Activated T-cell treated with anti-CD3 and anti-CD28 coated beads, Interleukin-2, amount 50 U/mL, for 4 hours (primary cell): ENCODE measurements at regions not wholly inside any gene's neighbourhood (a gene's known extent, or its start where the extent isn't known, plus 50 kb on each side); places are given as distances from the start of the nearest gene placed in this dataset.
"Not testable (repeated sequence)": the region's sequence is repeated elsewhere in the genome, so short reads cannot be mapped to it uniquely, and the experiment has no call there.

Experiments used
- ATAC-seq, 2 donors: fragments of 200-7000 bp; cut with Tn5 transposase; one replicate each; pipeline ENCODE4 v1.10.0; 2021
- DNase-seq: peaks from one replicate; pipeline ENCODE4 v3.0.0-alpha.2; 2020
- H3K27me3 Mint-ChIP-seq: one replicate; pipeline ENCODE4 v1.8.0; 2021; ENCODE audit warnings: low read depth, mixed read lengths
- H3K36me3 Mint-ChIP-seq: one replicate; pipeline ENCODE4 v1.8.0; 2022; ENCODE audit warnings: mixed read lengths; ENCODE audit not compliant: insufficient read depth
- H3K4me1 Mint-ChIP-seq: one replicate; pipeline ENCODE4 v1.8.0; 2021; ENCODE audit warnings: low read depth, mixed read lengths
- H3K4me3 Mint-ChIP-seq: one replicate; pipeline ENCODE4 v1.8.0; 2021; ENCODE audit warnings: mild to moderate bottlenecking, moderate library complexity, mixed read lengths
- H3K9me3 Mint-ChIP-seq: one replicate; pipeline ENCODE4 v1.8.0; 2021; ENCODE audit warnings: mixed read lengths

DNA sequence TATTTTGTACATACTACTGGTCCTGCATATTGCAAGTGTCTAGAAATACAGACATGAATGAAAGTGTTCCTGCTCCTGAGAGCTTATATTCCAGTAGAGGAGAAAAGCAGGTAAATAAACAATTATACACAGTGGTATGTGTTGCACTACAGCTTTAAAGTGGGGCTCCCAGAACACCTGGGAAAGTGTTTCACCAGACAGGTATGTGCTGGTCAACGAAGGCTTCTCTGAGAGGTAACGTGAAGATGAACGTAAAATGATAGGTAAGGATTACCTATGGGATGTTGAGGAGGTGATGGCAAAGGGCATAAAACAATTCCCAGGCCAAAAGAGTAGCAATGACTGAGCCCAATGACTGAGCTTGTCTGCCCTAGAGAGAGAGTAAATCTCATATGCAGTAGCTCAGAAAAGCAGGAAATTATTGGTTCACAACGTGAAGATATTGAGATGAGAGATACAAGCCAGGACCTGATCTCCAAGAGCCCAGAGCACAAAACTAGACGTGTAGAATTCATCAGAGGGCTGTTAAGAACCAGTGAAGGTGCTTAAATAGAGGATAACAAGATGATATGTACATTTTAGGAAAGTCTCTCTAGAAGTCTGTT is 459.1 kb upstream of the BCHE start:
- Mint-ChIP-seq H3K27me3 (no peaks in the 10 kb centered on the region), H3K36me3 (no peaks in the 10 kb centered on the region), H3K4me1 (no peaks in the 10 kb centered on the region), H3K4me3 (no peak overlapping the region), H3K9me3 (peaks cover 22% of the 10 kb centered on the region)
- DNase-seq (no peak), ATAC-seq (no peak)

DNA sequence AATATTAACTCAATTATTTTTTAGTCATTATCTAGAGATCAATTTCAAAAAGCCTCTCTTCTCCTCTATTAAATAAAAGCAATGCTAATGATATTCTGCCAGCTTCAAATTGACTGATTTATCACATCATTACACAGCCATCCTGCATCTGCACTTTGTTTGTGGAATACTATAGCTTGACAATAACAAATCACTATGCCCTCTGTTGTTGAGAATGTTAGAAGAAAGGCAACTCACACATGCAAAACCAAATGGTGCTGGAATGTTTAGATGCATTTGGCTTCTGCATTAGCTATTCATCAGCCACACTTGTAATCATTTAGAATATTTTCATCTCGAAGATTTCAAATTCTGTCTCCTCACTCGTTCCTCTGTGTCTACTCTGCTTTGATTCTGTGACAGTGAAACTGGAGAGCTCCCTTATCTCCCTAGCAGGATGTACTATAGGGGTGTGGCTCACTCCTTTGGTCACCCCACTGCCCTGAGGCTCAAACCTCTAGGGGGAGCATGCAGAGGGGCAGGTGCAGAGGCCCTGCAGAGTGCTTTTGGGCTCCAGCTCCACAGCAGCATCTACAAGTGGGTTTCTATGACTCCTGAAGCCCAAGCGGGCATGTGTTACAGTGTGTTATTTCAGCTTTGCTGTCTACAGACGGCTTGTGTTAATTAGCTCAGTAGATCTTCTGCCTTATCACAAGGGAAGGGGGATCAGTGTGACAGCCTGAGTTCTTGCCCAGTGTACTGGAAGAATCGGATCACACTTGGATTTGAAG is 454.1 kb upstream of the BCHE start:
- no peak overlapping the region for H3K4me3 Mint-ChIP-seq
- no peaks in the 10 kb centered on the region for H3K27me3 Mint-ChIP-seq
- H3K4me1 Mint-ChIP-seq: no peaks in the 10 kb centered on the region
- H3K9me3 Mint-ChIP-seq: peaks cover 12% of the 10 kb centered on the region
- ATAC-seq (no peak), DNase-seq (no peak)
- no peaks in the 10 kb centered on the region for H3K36me3 Mint-ChIP-seq

- Mint-ChIP-seq H3K27me3 (no peaks in the 10 kb centered on the region), H3K4me3 (no peak overlapping the region), H3K36me3 (no peaks in the 10 kb centered on the region), H3K4me1 (no peaks in the 10 kb centered on the region), H3K9me3 (peaks cover 11% of the 10 kb centered on the region)
- DNase-seq (no peak), ATAC-seq (no peak)
These were observed 447.8 kb upstream of the BCHE start for GRCh38 chr3:166285001-166285400.

DNA sequence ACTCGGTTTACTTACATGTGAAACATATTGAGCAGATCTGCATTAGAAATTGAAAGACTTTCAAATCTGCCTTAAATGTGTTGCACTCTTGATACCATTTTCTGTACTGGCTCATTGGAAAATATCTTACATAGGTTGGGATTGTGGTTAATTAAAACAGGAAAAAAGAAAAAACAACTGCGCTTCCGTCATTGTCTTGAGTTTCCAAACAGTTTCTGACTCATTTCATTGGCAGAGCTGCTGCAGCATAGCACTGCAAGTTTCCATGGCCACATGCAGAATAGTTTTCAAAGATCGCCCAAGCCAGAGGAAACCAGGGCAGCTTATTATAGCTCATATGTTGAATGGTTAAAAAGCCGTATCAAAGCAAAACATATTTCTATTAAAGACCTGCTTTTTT is 446.6 kb upstream of the BCHE start:
- Mint-ChIP-seq H3K4me3 (no peak overlapping the region), H3K4me1 (no peaks in the 10 kb centered on the region), H3K27me3 (no peaks in the 10 kb centered on the region), H3K9me3 (peaks cover 7% of the 10 kb centered on the region), H3K36me3 (no peaks in the 10 kb centered on the region)
- ATAC-seq (no peak), DNase-seq (no peak)

DNA sequence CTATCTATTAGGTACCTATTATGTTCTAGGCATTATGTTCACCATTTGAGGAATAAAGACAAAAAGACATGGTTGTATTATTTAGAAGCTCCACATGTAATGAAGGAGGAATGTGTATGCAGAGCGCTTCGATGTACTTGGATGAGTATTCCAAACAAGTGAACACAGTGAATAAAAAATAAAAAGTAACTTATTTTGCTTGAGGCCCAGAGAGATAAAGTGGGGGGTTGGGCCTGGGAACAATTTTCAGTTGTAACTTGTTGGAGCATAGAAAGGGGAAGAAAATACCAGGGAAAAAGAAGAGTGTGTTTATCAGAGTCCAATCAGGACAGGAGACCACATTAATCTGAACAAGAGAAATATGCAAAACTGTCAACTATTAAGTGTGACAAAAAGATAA is 445.7 kb upstream of the BCHE start:
- ATAC-seq (no peak), DNase-seq (no peak)
- no peaks in the 10 kb centered on the region for H3K27me3 Mint-ChIP-seq
- H3K9me3 Mint-ChIP-seq: peaks cover 8% of the 10 kb centered on the region
- no peak overlapping the region for H3K4me3 Mint-ChIP-seq
- H3K4me1 Mint-ChIP-seq: no peaks in the 10 kb centered on the region
- H3K36me3 Mint-ChIP-seq: no peaks in the 10 kb centered on the region

DNA sequence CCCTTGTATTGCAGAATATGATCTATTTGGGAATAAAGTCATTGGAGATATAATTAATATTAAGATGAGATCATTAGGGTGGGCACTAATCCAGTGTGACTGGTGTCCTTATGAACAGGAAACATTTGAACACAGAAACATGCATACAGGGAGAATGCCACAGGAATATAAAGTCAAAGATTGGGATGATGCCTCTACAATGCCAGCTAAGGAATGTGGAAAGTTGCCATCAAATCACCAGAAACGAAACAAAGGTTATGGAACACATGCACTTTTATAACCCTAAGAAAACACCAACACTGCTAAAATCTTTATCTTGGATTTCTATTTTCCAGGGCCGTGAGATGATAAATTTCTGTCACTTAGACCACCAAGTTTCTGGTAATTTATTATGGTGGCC is 442.4 kb upstream of the BCHE start:
- no peak for DNase-seq
- no peaks in the 10 kb centered on the region for H3K27me3 Mint-ChIP-seq
- H3K4me3 Mint-ChIP-seq: no peak overlapping the region
- no peaks in the 10 kb centered on the region for H3K4me1 Mint-ChIP-seq
- ATAC-seq: no peak
- no peaks in the 10 kb centered on the region for H3K36me3 Mint-ChIP-seq
- H3K9me3 Mint-ChIP-seq: peaks cover 8% of the 10 kb centered on the region

- Mint-ChIP-seq H3K4me1 (no peaks in the 10 kb centered on the region), H3K4me3 (no peak overlapping the region), H3K9me3 (peaks cover 7% of the 10 kb centered on the region), H3K27me3 (no peaks in the 10 kb centered on the region), H3K36me3 (no peaks in the 10 kb centered on the region)
- no peak for DNase-seq
- no peak for ATAC-seq
These were observed 437.8 kb upstream of the BCHE start for GRCh38 chr3:166275024-166275390.

GRCh38 chr3:166274351-166275023 is 437.3 kb upstream of the BCHE start:
- peaks cover 7% of the 10 kb centered on the region for H3K9me3 Mint-ChIP-seq
- DNase-seq: no peak
- H3K4me3 Mint-ChIP-seq: no peak overlapping the region

DNA sequence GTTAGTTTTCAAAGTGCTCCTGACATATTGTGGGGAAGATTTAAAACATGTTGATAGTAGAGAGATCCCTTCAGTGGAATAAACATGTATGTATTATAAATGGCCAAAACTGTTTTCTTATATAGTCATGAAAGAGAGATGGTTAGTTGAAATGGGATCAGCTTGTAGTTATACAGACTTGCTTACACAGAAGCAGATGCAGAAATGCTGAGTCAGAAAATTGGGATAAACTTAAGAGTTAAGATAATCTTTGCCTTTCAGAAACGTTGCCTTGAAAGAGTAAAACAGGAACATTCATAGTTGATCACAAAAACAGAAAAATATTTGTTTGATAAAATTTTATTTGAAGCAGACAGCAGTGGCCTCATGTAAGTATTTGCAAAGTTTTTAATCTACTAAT is 433.2 kb upstream of the BCHE start:
- peaks cover 3% of the 10 kb centered on the region for H3K9me3 Mint-ChIP-seq
- ATAC-seq: no peak
- H3K27me3 Mint-ChIP-seq: no peaks in the 10 kb centered on the region
- DNase-seq: no peak
- H3K4me3 Mint-ChIP-seq: no peak overlapping the region
- no peaks in the 10 kb centered on the region for H3K4me1 Mint-ChIP-seq
- no peaks in the 10 kb centered on the region for H3K36me3 Mint-ChIP-seq

More at GRCh38 chr3:166274351-166275023, 437.3 kb upstream of the BCHE start:
- ATAC-seq: no peak
- Mint-ChIP-seq H3K36me3 (no peaks in the 10 kb centered on the region), H3K4me1 (no peaks in the 10 kb centered on the region), H3K27me3 (no peaks in the 10 kb centered on the region)

DNA sequence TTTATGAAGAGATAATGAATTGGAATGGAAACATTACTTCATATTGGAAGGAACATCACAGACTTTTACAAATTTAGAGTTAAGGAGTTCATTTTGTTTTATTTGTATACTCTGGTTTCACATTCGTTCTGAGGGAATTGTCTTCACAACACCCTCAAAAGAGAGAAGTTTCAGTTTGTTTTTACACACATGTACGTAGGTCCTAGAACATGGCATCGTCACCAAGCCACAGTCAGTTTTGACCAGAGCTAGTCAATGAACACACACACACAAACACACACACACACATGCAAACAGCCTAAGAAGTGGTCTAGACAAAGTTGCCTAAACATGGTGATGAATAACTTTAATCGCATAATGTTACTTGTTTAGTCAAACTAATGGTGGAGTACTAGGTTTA is 427.9 kb upstream of the BCHE start:
- H3K9me3 Mint-ChIP-seq: peaks cover 9% of the 10 kb centered on the region
- no peak for ATAC-seq
- H3K36me3 Mint-ChIP-seq: no peaks in the 10 kb centered on the region
- no peaks in the 10 kb centered on the region for H3K27me3 Mint-ChIP-seq
- no peak for DNase-seq
- H3K4me1 Mint-ChIP-seq: no peaks in the 10 kb centered on the region
- H3K4me3 Mint-ChIP-seq: no peak overlapping the region

GRCh38 chr3:166263460-166263859 is 426.2 kb upstream of the BCHE start:
- Mint-ChIP-seq H3K9me3 (peaks cover 9% of the 10 kb centered on the region), H3K4me3 (no peak overlapping the region), H3K27me3 (no peaks in the 10 kb centered on the region), H3K4me1 (no peaks in the 10 kb centered on the region), H3K36me3 (no peaks in the 10 kb centered on the region)
- DNase-seq: no peak
- no peak for ATAC-seq

DNA sequence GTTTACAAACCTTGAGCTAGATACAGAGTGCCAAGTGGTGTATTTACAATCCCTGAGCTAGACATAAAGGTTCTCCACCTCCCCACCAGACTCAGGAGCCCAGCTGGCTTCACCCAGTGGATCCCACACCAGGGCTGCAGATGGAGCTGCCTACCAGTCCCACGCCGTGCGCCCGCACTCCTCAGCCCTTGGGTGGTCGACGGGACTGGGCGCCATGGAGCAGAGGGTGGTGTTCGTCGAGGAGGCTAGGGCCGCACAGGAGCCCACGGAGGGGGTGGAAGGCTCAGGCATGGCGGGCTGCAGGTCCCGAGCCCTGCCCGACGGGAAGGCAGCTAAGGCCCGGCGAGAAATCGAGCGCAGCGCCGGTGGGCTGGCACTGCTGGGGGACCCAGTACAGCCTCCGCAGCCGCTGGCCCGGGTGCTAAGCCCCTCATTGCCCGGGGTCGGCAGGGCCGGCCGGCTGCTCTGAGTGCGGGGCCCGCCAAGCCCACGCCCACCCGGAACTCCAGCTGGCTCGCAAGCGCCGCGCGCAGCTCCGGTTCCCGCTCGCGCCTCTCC is 421.1 kb upstream of the BCHE start:
- DNase-seq, H3K4me1 Mint-ChIP-seq, H3K36me3 Mint-ChIP-seq, H3K27me3 Mint-ChIP-seq, ATAC-seq, H3K4me3 Mint-ChIP-seq: not testable (repeated sequence)
- peaks cover 18% of the 10 kb centered on the region for H3K9me3 Mint-ChIP-seq

GRCh38 chr3:166257715-166258114 is 420.5 kb upstream of the BCHE start:
- Mint-ChIP-seq H3K9me3 (peaks cover 17% of the 10 kb centered on the region), H3K36me3 (no peaks in the 10 kb centered on the region), H3K27me3 (no peaks in the 10 kb centered on the region), H3K4me1 (no peaks in the 10 kb centered on the region), H3K4me3 (no peak overlapping the region)
- no peak for DNase-seq
- no peak for ATAC-seq

DNA sequence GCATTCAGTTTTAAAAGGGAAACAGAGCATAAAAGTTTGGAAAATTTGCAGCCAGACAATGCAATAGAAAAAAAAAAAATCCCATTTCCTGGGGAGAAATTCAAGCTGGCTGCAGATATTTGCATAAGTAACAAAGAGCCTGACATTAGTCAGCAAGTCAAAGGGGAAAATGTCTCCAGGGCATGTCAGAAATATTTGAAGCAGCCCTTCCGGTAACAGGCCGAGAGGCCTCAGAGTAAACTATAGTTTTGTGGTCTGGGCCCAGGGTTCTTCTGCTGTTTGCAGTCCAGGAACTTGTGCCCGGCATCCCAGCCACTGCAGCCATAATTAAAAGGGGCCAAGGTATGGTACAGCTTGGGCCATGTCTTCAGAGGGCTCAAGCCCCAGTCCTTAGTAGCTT is 411.6 kb upstream of the BCHE start:
- peaks cover 12% of the 10 kb centered on the region for H3K9me3 Mint-ChIP-seq
- ATAC-seq: no peak
- no peaks in the 10 kb centered on the region for H3K4me1 Mint-ChIP-seq
- DNase-seq: no peak
- H3K27me3 Mint-ChIP-seq: no peaks in the 10 kb centered on the region
- H3K36me3 Mint-ChIP-seq: no peaks in the 10 kb centered on the region
- H3K4me3 Mint-ChIP-seq: no peak overlapping the region

- no peak for ATAC-seq
These were observed 406.3 kb upstream of the BCHE start for GRCh38 chr3:166243511-166243910.

More at GRCh38 chr3:166243511-166243910, 406.3 kb upstream of the BCHE start:
- H3K4me3 Mint-ChIP-seq: no peak overlapping the region
- no peaks in the 10 kb centered on the region for H3K36me3 Mint-ChIP-seq
- DNase-seq: no peak
- H3K4me1 Mint-ChIP-seq: no peaks in the 10 kb centered on the region
- H3K9me3 Mint-ChIP-seq: peaks cover 5% of the 10 kb centered on the region
- no peaks in the 10 kb centered on the region for H3K27me3 Mint-ChIP-seq
